ENCODE measurements at regions not wholly inside any gene's neighbourhood (a gene's known extent, or its start where the extent isn't known, plus 50 kb on each side); places are given as distances from the start of the nearest gene placed in this dataset.
A peak's percentile ranks its signal among the peaks of the same experiment; 100 is the strongest.

DNA sequence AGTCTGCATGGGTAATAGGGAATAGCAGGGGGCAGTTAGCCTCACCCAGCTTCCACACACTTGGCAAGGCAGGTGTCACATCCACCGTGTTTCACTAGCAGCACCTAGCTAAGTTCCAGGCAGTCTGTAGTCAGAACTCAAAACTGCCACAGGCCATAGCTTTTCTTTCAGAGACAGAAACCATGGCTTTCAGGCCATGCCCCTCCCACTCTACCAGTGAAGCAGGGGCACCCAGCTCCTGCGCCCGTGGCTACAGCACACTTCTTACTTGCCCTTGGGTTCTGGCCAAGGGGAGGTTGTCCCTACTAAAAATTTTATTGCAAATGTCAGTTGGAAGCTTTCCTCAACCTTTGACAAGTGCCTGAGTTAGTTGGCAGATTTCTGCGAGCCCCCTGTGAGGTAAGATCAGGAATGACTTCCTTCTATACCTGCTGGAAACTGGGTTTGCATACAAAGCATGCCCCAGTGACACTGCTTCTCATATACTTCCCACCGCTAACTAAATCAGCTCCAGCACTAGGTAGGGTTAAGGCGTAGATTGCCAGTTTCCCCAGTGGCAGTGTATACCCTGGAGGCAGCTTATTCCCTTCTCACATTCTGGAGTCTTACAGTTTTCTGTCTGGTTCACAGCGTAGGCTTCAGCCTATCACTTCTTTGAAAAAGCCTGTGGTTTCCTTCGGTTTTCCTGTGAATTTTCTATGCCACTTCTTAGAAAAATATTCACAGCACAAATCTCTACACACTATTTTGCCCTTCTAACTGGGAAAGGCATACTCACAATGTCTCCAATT is 139.0 kb upstream of the LUZP2 start:
- in situ Hi-C loops (cut with MboI), result no loop called here
- H3K9me2 ChIP-seq (ENCODE audit: insufficient read depth), result no peaks in the 10 kb centered on the region
- TF ChIP-seq EZH2phosphoT487 (IDR thresholded peaks at IDR 0.05; ENCODE audit: insufficient read depth, low read depth) (no peak), EZH2 (IDR thresholded peaks at IDR 0.05; ENCODE audit: insufficient read depth, poor library complexity, severe bottlenecking) (no peak)
- no peak overlapping the region for H3K4me2 ChIP-seq (ENCODE audit: unreplicated experiment)
- no peaks in the 10 kb centered on the region for H3K4me1 ChIP-seq (ENCODE audit: insufficient read depth)
- H3F3A ChIP-seq (ENCODE audit: insufficient read depth), result no peaks in the 10 kb centered on the region
- H3K27me3 ChIP-seq (replicated peaks; ENCODE audit: insufficient read depth), result no peaks in the 10 kb centered on the region
- 30 to 34% methylated on average over 8 of the region's 8 CpGs for WGBS, 2 experiments (ENCODE audit: low coverage in 1 of 2, low lambda C conversion rate in 2 of 2, missing lambda C conversion rate in 2 of 2)
- H3K4me3 ChIP-seq, result no peak overlapping the region
- no peak overlapping the region for H3K27ac ChIP-seq
- no peaks in the 10 kb centered on the region for H3K36me3 ChIP-seq (ENCODE audit: low read depth)
- no peaks in the 10 kb centered on the region for H3K79me2 ChIP-seq (ENCODE audit: insufficient read depth)
- H3K9me3 ChIP-seq (ENCODE audit: low read depth), result no peaks in the 10 kb centered on the region
- no peak overlapping the region for H3K9ac ChIP-seq
- no peak overlapping the region for H2AFZ ChIP-seq
- no peak for DNase-seq
- no peaks in the 10 kb centered on the region for H4K20me1 ChIP-seq (ENCODE audit: insufficient read depth)

GRCh38 chr11:24372491-24372890 is 124.4 kb upstream of the LUZP2 start:
- WGBS, 2 experiments (ENCODE audit: low coverage in 1 of 2, low lambda C conversion rate in 2 of 2, missing lambda C conversion rate in 2 of 2), result 9 to 11% methylated on average over 1 of the region's 1 CpG
- H4K20me1 ChIP-seq (ENCODE audit: insufficient read depth), result no peaks in the 10 kb centered on the region
- in situ Hi-C loops (cut with MboI), result no loop called here
- H3K79me2 ChIP-seq (ENCODE audit: insufficient read depth), result no peaks in the 10 kb centered on the region
- TF ChIP-seq EZH2 (IDR thresholded peaks at IDR 0.05; ENCODE audit: insufficient read depth, poor library complexity, severe bottlenecking) (no peak), EZH2phosphoT487 (IDR thresholded peaks at IDR 0.05; ENCODE audit: insufficient read depth, low read depth) (no peak)
- H3K4me1 ChIP-seq (ENCODE audit: insufficient read depth), result no peaks in the 10 kb centered on the region
- no peaks in the 10 kb centered on the region for H3F3A ChIP-seq (ENCODE audit: insufficient read depth)
- H3K9ac ChIP-seq, result no peak overlapping the region
- no peak overlapping the region for H3K27ac ChIP-seq
- H3K9me3 ChIP-seq (ENCODE audit: low read depth), result no peaks in the 10 kb centered on the region
- no peak overlapping the region for H3K4me3 ChIP-seq
- no peak for DNase-seq
- no peak overlapping the region for H2AFZ ChIP-seq
- H3K27me3 ChIP-seq (replicated peaks; ENCODE audit: insufficient read depth), result no peaks in the 10 kb centered on the region
- no peaks in the 10 kb centered on the region for H3K36me3 ChIP-seq (ENCODE audit: low read depth)
- H3K4me2 ChIP-seq (ENCODE audit: unreplicated experiment), result no peak overlapping the region
- H3K9me2 ChIP-seq (ENCODE audit: insufficient read depth), result no peaks in the 10 kb centered on the region

DNA sequence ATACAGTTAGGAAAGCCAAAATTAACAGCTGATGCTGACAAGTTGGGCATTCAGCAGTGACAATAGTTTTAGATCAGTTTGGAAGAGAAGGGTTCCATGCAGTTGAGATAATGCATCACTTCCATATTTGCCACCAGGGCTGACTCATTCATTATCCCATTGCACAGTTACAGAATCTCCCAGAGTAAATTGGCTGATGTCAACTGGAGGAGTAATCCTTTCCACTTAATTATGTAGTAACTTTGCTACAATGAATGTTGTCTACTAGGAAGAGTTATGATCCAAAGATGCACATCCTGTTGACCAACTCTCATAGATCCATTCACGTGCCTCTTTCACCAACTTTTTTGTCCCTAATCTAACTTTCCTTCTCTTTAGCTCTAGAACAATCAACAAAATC is 123.3 kb upstream of the LUZP2 start:
- Histone ChIP-seq H3K27me3 (replicated peaks; ENCODE audit: insufficient read depth) (no peaks in the 10 kb centered on the region), H2AFZ (no peak overlapping the region), H3K27ac (no peak overlapping the region), H3K79me2 (ENCODE audit: insufficient read depth) (no peaks in the 10 kb centered on the region), H3K9me3 (ENCODE audit: low read depth) (no peaks in the 10 kb centered on the region), H4K20me1 (ENCODE audit: insufficient read depth) (no peaks in the 10 kb centered on the region), H3K4me3 (no peak overlapping the region), H3K4me1 (ENCODE audit: insufficient read depth) (no peaks in the 10 kb centered on the region), H3K9me2 (ENCODE audit: insufficient read depth) (no peaks in the 10 kb centered on the region), H3K36me3 (ENCODE audit: low read depth) (no peaks in the 10 kb centered on the region), H3K9ac (no peak overlapping the region), H3K4me2 (ENCODE audit: unreplicated experiment) (no peak overlapping the region), H3F3A (ENCODE audit: insufficient read depth) (no peaks in the 10 kb centered on the region)
- TF ChIP-seq EZH2phosphoT487 (IDR thresholded peaks at IDR 0.05; ENCODE audit: insufficient read depth, low read depth), result no peak
- no peak for TF ChIP-seq EZH2 (IDR thresholded peaks at IDR 0.05; ENCODE audit: insufficient read depth, poor library complexity, severe bottlenecking)
- WGBS, 2 experiments (ENCODE audit: low coverage in 1 of 2, low lambda C conversion rate in 2 of 2, missing lambda C conversion rate in 2 of 2), result 22 to 39% methylated on average over 1 of the region's 1 CpG
- in situ Hi-C loops (cut with MboI), result no loop called here
- peak; percentile 1 for DNase-seq

- H3K79me2 ChIP-seq (ENCODE audit: insufficient read depth), result no peaks in the 10 kb centered on the region
- H3K27me3 ChIP-seq (replicated peaks; ENCODE audit: insufficient read depth), result no peaks in the 10 kb centered on the region
- 42 to 50% methylated on average over 1 of the region's 1 CpG for WGBS, 2 experiments (ENCODE audit: low coverage in 1 of 2, low lambda C conversion rate in 2 of 2, missing lambda C conversion rate in 2 of 2)
- no peak overlapping the region for H3K27ac ChIP-seq
- no peaks in the 10 kb centered on the region for H3K9me2 ChIP-seq (ENCODE audit: insufficient read depth)
- H3F3A ChIP-seq (ENCODE audit: insufficient read depth), result no peaks in the 10 kb centered on the region
- H3K9me3 ChIP-seq (ENCODE audit: low read depth), result no peaks in the 10 kb centered on the region
- TF ChIP-seq EZH2 (IDR thresholded peaks at IDR 0.05; ENCODE audit: insufficient read depth, poor library complexity, severe bottlenecking) (no peak), EZH2phosphoT487 (IDR thresholded peaks at IDR 0.05; ENCODE audit: insufficient read depth, low read depth) (no peak)
- H3K9ac ChIP-seq, result no peak overlapping the region
- no peaks in the 10 kb centered on the region for H3K36me3 ChIP-seq (ENCODE audit: low read depth)
- H3K4me2 ChIP-seq (ENCODE audit: unreplicated experiment), result no peak overlapping the region
- no peaks in the 10 kb centered on the region for H3K4me1 ChIP-seq (ENCODE audit: insufficient read depth)
- no peak for DNase-seq
- H4K20me1 ChIP-seq (ENCODE audit: insufficient read depth), result no peaks in the 10 kb centered on the region
- H3K4me3 ChIP-seq, result no peak overlapping the region
- in situ Hi-C loops (cut with MboI), result loop anchor here (25.0 kb wide), 2 partner anchors 538 to 1263 kb away; no protein-coding TSS in a partner anchor
- H2AFZ ChIP-seq, result no peak overlapping the region
Measured at GRCh38 chr11:24375351-24375750, 121.5 kb upstream of the LUZP2 start.

All from GM23248 (cell line).